ENCODE measurements at regions not wholly inside any gene's neighbourhood (a gene's known extent, or its start where the extent isn't known, plus 50 kb on each side); places are given as distances from the start of the nearest gene placed in this dataset.

- TF ChIP-seq MYC (IDR thresholded peaks at IDR 0.05; ENCODE audit: low read depth, low read length) (no peak), CTCF (IDR thresholded peaks at IDR 0.05; ENCODE audit: low read depth, low read length) (no peak), POLR2A (IDR thresholded peaks at IDR 0.05; ENCODE audit: extremely low read depth, insufficient read length) (no peak), MAX (IDR thresholded peaks at IDR 0.05; ENCODE audit: low read depth, low read length) (no peak)
Observed at GRCh38 chr6:44778513-44778912, 391.0 kb downstream of the CDC5L start.
